H9 (cell line): ENCODE measurements at regions not wholly inside any gene's neighbourhood (a gene's known extent, or its start where the extent isn't known, plus 50 kb on each side); places are given as distances from the start of the nearest gene placed in this dataset.

Experiments used
- DNase-seq: peaks from one replicate; pipeline ENCODE4 v3.0.0-alpha.2; 2017
- H2AFZ ChIP-seq: one replicate; pipeline ENCODE4 v1.6.1; 2013; ENCODE audit warnings: mild to moderate bottlenecking, low read length, control low read depth, moderate library complexity
- H2AK5ac ChIP-seq: 2 replicates; pipeline ENCODE4 v1.6.1; 2013; ENCODE audit warnings: low read length, control low read depth, mixed read lengths; ENCODE audit not compliant: insufficient read length
- H2BK120ac ChIP-seq: one replicate; pipeline ENCODE4 v1.6.1; 2013; ENCODE audit warnings: low read depth, mild to moderate bottlenecking, low read length, control low read depth, inconsistent platforms; ENCODE audit not compliant: poor library complexity, severe bottlenecking
- H2BK12ac ChIP-seq: 2 replicates; pipeline ENCODE4 v1.6.1; 2013; ENCODE audit warnings: low read length, control low read depth, mixed read lengths, low read depth; ENCODE audit not compliant: insufficient read length
- H2BK15ac ChIP-seq: 2 replicates; pipeline ENCODE4 v1.6.1; 2013; ENCODE audit warnings: low read depth, low read length, control low read depth
- H2BK20ac ChIP-seq: one replicate; pipeline ENCODE4 v1.6.1; 2013; ENCODE audit warnings: low read depth, mild to moderate bottlenecking, low read length, control low read depth, inconsistent platforms; ENCODE audit not compliant: poor library complexity, severe bottlenecking
- H2BK5ac ChIP-seq: 2 replicates; pipeline ENCODE4 v1.6.1; 2013; ENCODE audit warnings: low read length, control low read depth, mixed read lengths; ENCODE audit not compliant: insufficient read length
- H3K14ac ChIP-seq: 2 replicates; pipeline ENCODE4 v1.6.1; 2013; ENCODE audit warnings: low read length, control low read depth; ENCODE audit not compliant: insufficient read depth
- H3K18ac ChIP-seq: 2 replicates; pipeline ENCODE4 v1.6.1; 2013; ENCODE audit warnings: low read depth, mild to moderate bottlenecking, mixed read lengths, low read length, control low read depth; ENCODE audit not compliant: insufficient read length
- H3K23ac ChIP-seq: 2 replicates; pipeline ENCODE4 v1.6.1; 2013; ENCODE audit warnings: low read length, control low read depth, mixed read lengths, low read depth; ENCODE audit not compliant: insufficient read length
- H3K23me2 ChIP-seq: 2 replicates; pipeline ENCODE4 v1.6.1; 2013; ENCODE audit warnings: low read depth, mild to moderate bottlenecking, mixed read lengths, low read length, control low read depth; ENCODE audit not compliant: insufficient read length, poor library complexity, severe bottlenecking
- H3K27ac ChIP-seq: 2 replicates; pipeline ENCODE4 v1.5.1; 2013; ENCODE audit warnings: low read length, control low read depth, mixed read lengths, low read depth; ENCODE audit not compliant: insufficient read length
- H3K27me3 ChIP-seq: 2 replicates; pipeline ENCODE4 v1.6.1; 2013; ENCODE audit warnings: low read length, control low read depth, inconsistent platforms; ENCODE audit not compliant: insufficient read depth
- H3K4ac ChIP-seq: 2 replicates; pipeline ENCODE4 v1.6.1; 2013; ENCODE audit warnings: low read depth, mild to moderate bottlenecking, control low read depth, inconsistent platforms, low read length, moderate library complexity
- H3K4me1 ChIP-seq: 2 replicates; pipeline ENCODE4 v1.6.1; 2013; ENCODE audit warnings: low read length, control low read depth, inconsistent platforms; ENCODE audit not compliant: insufficient read depth
- H3K4me2 ChIP-seq: 2 replicates; pipeline ENCODE4 v1.6.1; 2013; ENCODE audit warnings: low read length, control low read depth, mixed read lengths; ENCODE audit not compliant: insufficient read length, insufficient read depth
- H3K56ac ChIP-seq: 2 replicates; pipeline ENCODE4 v1.6.1; 2013; ENCODE audit warnings: low read depth, mild to moderate bottlenecking, mixed read lengths, low read length, control low read depth; ENCODE audit not compliant: insufficient read length
- H3K79me1 ChIP-seq: 2 replicates; pipeline ENCODE4 v1.6.1; 2013; ENCODE audit warnings: low read depth, mild to moderate bottlenecking, moderate library complexity, low read length, control low read depth, inconsistent platforms; ENCODE audit not compliant: insufficient read depth, poor library complexity, severe bottlenecking
- H3K79me2 ChIP-seq: 2 replicates; pipeline ENCODE4 v1.6.1; 2013; ENCODE audit warnings: low read length, control low read depth, inconsistent platforms; ENCODE audit not compliant: insufficient read depth
- H3K9ac ChIP-seq: 2 replicates; pipeline ENCODE4 v1.6.1; 2013; ENCODE audit warnings: low read length, control low read depth, mixed read lengths; ENCODE audit not compliant: insufficient read length; ENCODE audit errors: extremely low read depth
- H3K9me3 ChIP-seq: one replicate; pipeline ENCODE4 v1.6.1; 2013; ENCODE audit warnings: low read depth, low read length, inconsistent platforms; ENCODE audit not compliant: control insufficient read depth
- H3T11ph ChIP-seq: one replicate; pipeline ENCODE4 v1.6.1; 2013; ENCODE audit warnings: mild to moderate bottlenecking, low read length, control low read depth, inconsistent platforms
- H4K20me1 ChIP-seq: one replicate; pipeline ENCODE4 v1.6.1; 2013; ENCODE audit not compliant: control insufficient read depth, insufficient read length, insufficient read depth
- H4K5ac ChIP-seq: 2 replicates; pipeline ENCODE4 v1.6.1; 2013; ENCODE audit warnings: low read depth, mild to moderate bottlenecking, mixed read lengths, low read length, control low read depth; ENCODE audit not compliant: insufficient read length
- H4K8ac ChIP-seq: replicated peaks from 2 replicates; pipeline ENCODE4 v1.6.1; 2013; ENCODE audit warnings: low read length, control low read depth, mixed read lengths, low read depth; ENCODE audit not compliant: insufficient read length
- H4K91ac ChIP-seq: 2 replicates; pipeline ENCODE4 v1.6.1; 2013; ENCODE audit warnings: low read depth, mild to moderate bottlenecking, moderate library complexity, mixed read lengths, low read length, control low read depth; ENCODE audit not compliant: insufficient read length
- H3K27ac Mint-ChIP-seq, 3 experiments: 2 replicates in 2 of 3; 3 replicates in 1 of 3; pipeline ENCODE4 v1.8.0; 2020 to 2021; ENCODE audit warnings: mixed read lengths in 3 of 3, mild to moderate bottlenecking in 1 of 3, moderate library complexity in 1 of 3
- H3K27me3 Mint-ChIP-seq: 2 replicates; pipeline ENCODE4 v1.8.0; 2021; ENCODE audit warnings: low read depth, mild to moderate bottlenecking, moderate library complexity, mixed read lengths
- H3K36me3 Mint-ChIP-seq, 3 experiments: 2 replicates in 2 of 3; 3 replicates in 1 of 3; pipeline ENCODE4 v1.8.0; 2020 to 2021; ENCODE audit warnings: low read depth in 3 of 3, mixed read lengths in 3 of 3; ENCODE audit not compliant: insufficient read depth in 1 of 3
- H3K4me1 Mint-ChIP-seq, 2 experiments: 2 replicates each; pipeline ENCODE4 v1.8.0; 2020; ENCODE audit warnings: mixed read lengths in 2 of 2
- H3K4me3 Mint-ChIP-seq, 2 experiments: 2 replicates in 1 of 2; 3 replicates in 1 of 2; pipeline ENCODE4 v1.8.0; 2020 to 2021; ENCODE audit warnings: mild to moderate bottlenecking in 2 of 2, mixed read lengths in 2 of 2, moderate library complexity in 1 of 2
- H3K9me3 Mint-ChIP-seq, 2 experiments: 2 replicates in 1 of 2; 3 replicates in 1 of 2; pipeline ENCODE4 v1.8.0; 2020; ENCODE audit warnings: mild to moderate bottlenecking in 2 of 2, mixed read lengths in 2 of 2, moderate library complexity in 1 of 2
- WGBS: extraction: QIAGEN DNeasy Blood & Tissue Kit; methylation state at CpG from one replicate; pipeline ENCODE4 v1.1.7; 2013; ENCODE audit warnings: missing lambda C conversion rate, low lambda C conversion rate, mixed read lengths; ENCODE audit not compliant: insufficient read length; ENCODE audit errors: extremely low coverage; 5-methylcytosine and 5-hydroxymethylcytosine counted together
- TF ChIP-seq, protein P1 (sequence below): fragments of 200-600 bp; sonication (generic); conservative IDR thresholded peaks from 3 replicates; pipeline ENCODE4 v1.8.0; 2021; ENCODE audit warnings: antibody characterized with exemption, mild to moderate bottlenecking

DNA sequence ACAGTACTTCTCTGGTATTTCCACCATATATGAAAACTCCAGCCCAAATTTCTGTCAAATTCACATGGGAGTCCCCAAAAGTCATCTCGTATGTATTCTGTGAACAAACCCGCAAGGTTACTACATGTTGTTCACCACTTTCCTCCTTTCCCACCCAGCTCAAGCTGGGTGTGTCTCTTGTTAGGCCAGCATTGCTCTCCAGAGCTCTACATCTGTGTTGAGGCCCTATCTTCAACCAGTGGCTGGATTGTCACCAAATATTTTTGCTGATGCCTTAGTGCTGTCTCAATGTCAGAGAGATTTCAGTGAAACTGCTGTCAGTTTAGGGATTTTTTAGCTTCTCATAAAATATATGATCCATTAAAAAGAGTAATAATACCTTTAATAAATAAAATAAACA, 230.9 kb downstream of the BTG1 start:
- peaks cover 3% of the 10 kb centered on the region; the same call in 1 of the 2 replicates for H3K4me1 ChIP-seq
- H3K23me2 ChIP-seq = no peaks in the 10 kb centered on the region
- no peak overlapping the region for H4K5ac ChIP-seq
- no peak overlapping the region for H2AFZ ChIP-seq
- no peak overlapping the region for H3K23ac ChIP-seq
- Mint-ChIP-seq H3K27me3 (no peaks in the 10 kb centered on the region; the same call in none of the 2 replicates), H3K4me1 (peaks cover 13 to 20% of the 10 kb centered on the region in 2 experiments), H3K36me3 (no peaks in the 10 kb centered on the region), H3K4me3 (no peak overlapping the region), H3K9me3 (no peaks in the 10 kb centered on the region), H3K27ac (0 out of 7 replicates have a peak overlapping the region, but pooled peaks of 1 of the 3 experiments have one; percentile 31)
- H2BK12ac ChIP-seq = no peak overlapping the region
- H2BK120ac ChIP-seq = no peak overlapping the region
- H3K27me3 ChIP-seq = no peaks in the 10 kb centered on the region
- no peak overlapping the region for H4K91ac ChIP-seq
- H3K18ac ChIP-seq = no peak overlapping the region
- no peaks in the 10 kb centered on the region for H3K79me2 ChIP-seq
- no peak overlapping the region for H2AK5ac ChIP-seq
- TF ChIP-seq, protein P1, sequence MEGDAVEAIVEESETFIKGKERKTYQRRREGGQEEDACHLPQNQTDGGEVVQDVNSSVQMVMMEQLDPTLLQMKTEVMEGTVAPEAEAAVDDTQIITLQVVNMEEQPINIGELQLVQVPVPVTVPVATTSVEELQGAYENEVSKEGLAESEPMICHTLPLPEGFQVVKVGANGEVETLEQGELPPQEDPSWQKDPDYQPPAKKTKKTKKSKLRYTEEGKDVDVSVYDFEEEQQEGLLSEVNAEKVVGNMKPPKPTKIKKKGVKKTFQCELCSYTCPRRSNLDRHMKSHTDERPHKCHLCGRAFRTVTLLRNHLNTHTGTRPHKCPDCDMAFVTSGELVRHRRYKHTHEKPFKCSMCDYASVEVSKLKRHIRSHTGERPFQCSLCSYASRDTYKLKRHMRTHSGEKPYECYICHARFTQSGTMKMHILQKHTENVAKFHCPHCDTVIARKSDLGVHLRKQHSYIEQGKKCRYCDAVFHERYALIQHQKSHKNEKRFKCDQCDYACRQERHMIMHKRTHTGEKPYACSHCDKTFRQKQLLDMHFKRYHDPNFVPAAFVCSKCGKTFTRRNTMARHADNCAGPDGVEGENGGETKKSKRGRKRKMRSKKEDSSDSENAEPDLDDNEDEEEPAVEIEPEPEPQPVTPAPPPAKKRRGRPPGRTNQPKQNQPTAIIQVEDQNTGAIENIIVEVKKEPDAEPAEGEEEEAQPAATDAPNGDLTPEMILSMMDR = no peak
- H3K4ac ChIP-seq = no peak overlapping the region
- H4K20me1 ChIP-seq = no peaks in the 10 kb centered on the region
- no peaks in the 10 kb centered on the region for H3K9me3 ChIP-seq
- H3K4me2 ChIP-seq = no peak overlapping the region
- no peak overlapping the region for H3K56ac ChIP-seq
- H3K14ac ChIP-seq = no peak overlapping the region
- no CpG with 5 or more reads among the region's 2 CpGs for WGBS
- no peak overlapping the region for H3K27ac ChIP-seq
- no peak overlapping the region for H2BK20ac ChIP-seq
- no peak overlapping the region for H2BK15ac ChIP-seq
- no peak overlapping the region for H3T11ph ChIP-seq
- H3K9ac ChIP-seq = no peak overlapping the region
- no peak for DNase-seq
- H2BK5ac ChIP-seq = no peak overlapping the region
- H4K8ac ChIP-seq = no peak overlapping the region
- H3K79me1 ChIP-seq = no peaks in the 10 kb centered on the region
